G401.6 (cell line): ENCODE measurements at regions not wholly inside any gene's neighbourhood (a gene's known extent, or its start where the extent isn't known, plus 50 kb on each side); places are given as distances from the start of the nearest gene placed in this dataset.

Source experiments
- FAIRE-seq: peaks from 2 replicates; lab custom pipeline; 2012; peaks lifted over from hg19 to GRCh38; lab: Jason Lieb, UNC

DNA sequence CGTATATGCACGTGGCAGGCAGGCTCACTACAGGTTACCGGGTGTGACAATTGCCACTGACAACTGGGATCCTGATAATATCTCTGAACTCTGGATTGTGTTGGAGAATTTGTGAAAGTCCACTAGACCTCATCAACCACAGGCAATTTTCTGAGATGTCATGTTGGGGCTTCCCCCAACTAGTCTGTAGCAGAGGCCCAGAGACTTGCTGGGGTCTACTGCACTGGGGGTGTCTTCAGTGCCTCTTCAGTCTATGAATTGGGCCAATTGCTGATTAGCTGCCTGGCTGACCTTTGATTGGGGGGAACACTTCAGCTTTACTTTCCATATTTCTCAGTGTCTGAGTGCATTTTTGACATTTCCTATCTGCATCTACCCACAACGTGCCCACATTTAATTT is 201.5 kb downstream of the MTX2 start:
- FAIRE-seq: no peak

DNA sequence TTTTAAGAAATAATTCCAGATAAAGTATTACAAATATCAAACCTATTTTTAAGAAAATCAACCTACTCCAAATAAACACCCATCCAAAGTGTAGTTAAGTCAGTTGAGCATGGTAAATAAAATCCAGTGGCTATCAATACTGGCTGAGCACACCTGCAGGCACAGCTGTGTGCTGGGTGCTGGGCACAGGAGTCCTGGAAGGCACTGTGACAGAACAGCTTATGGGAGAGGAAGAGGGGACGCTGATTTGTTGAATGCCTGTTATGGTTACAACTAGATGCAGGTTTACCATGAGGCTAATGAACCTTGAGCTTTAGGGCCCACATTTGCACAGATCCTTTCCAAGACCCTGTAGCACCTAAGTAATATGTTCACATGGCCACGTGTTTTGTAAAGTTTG is 202.7 kb downstream of the MTX2 start:
- FAIRE-seq: no peak

DNA sequence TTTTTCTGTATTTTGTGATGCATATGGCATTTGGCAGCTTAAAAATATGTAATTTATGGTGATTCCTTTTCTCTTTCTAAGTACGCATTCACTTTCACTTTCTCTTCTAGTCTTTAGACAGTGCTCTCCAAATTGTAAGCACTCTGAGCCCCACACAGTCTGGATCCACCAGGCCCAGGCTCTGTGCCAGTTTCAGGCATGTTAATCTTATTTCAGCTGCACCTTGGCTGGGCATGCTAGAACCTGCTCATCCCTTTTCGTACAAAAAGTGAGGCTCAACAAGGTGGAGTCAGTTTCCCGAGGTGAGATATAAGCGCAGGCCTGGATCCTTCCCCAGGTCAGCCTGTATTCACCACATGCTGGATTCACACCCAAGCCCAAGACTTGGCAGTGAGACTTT is 203.9 kb downstream of the MTX2 start:
- no peak for FAIRE-seq

GRCh38 chr2:176473851-176474250 is 204.6 kb downstream of the MTX2 start:
- no peak for FAIRE-seq

- FAIRE-seq: no peak
These were observed 208.1 kb downstream of the MTX2 start for GRCh38 chr2:176477336-176477735.

GRCh38 chr2:176479961-176480360 is 210.7 kb downstream of the MTX2 start:
- no peak for FAIRE-seq

- no peak for FAIRE-seq
These were observed 212.9 kb downstream of the MTX2 start for GRCh38 chr2:176482107-176482506.

DNA sequence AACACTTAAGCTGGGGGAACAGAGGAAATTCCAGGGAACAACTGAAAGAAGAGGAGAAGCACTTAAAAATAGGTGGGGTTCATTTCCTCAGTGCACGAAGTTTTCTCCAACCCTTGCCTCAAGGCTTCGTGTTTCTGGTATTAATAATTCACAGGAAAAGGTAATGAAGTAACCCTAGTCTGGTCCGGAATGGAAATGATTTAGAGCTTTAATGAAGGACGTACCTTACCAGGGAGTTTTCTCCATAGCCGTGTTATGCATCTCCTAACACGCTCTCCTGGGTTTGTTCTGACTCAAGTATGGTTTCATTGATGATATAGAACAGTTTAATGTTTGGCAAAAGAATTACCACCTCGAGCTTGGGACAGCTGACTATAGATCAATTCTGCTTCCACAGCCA is 214.2 kb downstream of the MTX2 start:
- FAIRE-seq: no peak

DNA sequence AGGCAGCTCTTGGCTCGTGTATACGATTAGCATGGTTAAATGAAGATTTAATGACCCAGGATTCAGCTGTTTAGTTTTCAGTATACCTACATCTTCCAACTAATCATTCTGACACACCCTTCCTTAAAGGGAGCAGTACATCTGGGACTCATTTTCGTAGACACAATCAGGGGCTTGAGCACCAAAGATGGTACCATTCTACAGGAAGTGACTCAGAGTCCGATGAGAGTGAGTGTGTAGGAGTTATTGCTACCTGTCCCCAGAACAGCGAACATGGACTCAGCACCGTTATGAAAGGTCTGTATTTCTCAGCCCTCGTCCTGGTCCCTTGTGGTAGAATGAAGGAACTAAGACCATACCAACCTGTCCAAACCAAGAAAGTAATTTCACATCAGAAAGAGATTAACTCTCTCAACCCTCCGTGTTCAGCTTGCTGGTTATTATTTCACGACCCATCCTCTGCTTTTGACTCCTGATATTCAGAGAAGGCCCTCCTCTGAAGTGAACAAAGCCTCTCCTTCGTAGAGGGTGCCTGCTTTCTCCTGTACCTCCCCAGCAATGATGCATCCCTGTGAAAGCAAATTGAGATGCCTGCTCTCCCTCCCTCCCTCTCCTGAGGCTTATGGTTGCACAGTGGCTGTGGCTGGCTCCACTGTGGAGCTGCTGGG is 214.8 kb downstream of the MTX2 start:
- no peak for FAIRE-seq

- FAIRE-seq: no peak
These were observed 215.6 kb downstream of the MTX2 start for GRCh38 chr2:176484838-176485237.

DNA sequence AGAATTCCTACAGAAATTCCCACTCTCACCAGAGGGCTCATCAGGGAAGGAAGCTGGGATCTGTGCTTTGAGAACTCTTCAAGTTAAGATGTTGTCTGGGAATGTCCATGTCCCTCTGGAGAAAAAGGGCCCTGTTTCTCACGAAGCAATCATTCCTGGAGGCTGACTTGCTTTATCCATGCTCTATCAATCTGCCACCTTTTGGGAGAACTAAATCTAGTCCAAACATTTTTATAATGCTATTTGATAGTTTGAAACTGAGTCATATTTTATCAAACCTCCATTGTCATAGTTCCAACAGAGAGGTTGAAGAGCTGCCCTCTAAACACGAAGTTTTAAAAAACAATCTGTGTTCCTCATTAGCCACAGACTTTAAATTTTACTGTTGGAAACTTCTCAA is 219.2 kb downstream of the MTX2 start:
- no peak for FAIRE-seq

GRCh38 chr2:176490061-176490861 is 221.0 kb downstream of the MTX2 start:
- no peak for FAIRE-seq

- FAIRE-seq: no peak
These were observed 222.1 kb downstream of the MTX2 start for GRCh38 chr2:176491172-176491904.

DNA sequence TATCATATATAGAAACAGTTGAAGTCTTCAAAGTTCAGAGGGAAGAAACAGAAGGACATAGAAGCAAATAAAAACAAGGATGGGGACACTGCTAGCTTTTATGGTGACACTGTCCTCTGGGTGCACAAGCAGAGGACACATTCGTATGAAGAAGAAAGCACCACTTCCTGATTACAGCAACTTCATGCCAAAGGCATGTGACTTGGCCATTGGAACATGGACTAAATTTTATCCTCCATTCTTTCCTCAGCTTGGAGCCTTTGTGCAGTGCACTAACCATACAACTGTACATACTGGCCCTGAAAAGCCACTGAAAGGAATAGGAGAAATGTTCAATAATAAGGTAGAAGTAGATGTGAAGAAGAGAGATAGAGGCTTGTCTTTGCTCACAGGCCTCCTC is 223.3 kb downstream of the MTX2 start:
- no peak for FAIRE-seq

GRCh38 chr2:176493226-176493825 is 224.1 kb downstream of the MTX2 start:
- FAIRE-seq: no peak

- FAIRE-seq: no peak
These were observed 224.7 kb downstream of the MTX2 start for GRCh38 chr2:176493909-176494308.

GRCh38 chr2:176494949-176495353 is 225.7 kb downstream of the MTX2 start:
- FAIRE-seq: no peak

DNA sequence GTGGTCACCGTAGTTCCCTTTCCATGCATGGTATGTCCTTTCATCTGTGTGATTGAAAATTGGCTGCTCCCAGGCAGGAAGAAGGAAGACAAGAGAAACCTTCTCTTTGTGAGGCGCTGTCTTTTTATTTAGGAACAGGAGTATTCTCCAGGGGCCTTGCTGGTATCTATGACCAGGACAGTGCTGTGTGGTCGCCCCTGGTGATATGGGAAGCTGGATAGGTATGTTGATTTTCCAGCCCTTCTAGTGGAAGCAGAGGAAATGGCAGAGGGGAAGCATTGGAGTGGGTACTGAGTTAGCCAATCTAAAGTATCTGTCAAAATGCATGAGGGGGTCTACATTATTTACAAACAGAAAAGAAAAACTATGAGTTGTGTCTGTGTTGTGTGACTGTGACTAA is 226.6 kb downstream of the MTX2 start:
- no peak for FAIRE-seq

- no peak for FAIRE-seq
These were observed 227.5 kb downstream of the MTX2 start for GRCh38 chr2:176496761-176497160.

DNA sequence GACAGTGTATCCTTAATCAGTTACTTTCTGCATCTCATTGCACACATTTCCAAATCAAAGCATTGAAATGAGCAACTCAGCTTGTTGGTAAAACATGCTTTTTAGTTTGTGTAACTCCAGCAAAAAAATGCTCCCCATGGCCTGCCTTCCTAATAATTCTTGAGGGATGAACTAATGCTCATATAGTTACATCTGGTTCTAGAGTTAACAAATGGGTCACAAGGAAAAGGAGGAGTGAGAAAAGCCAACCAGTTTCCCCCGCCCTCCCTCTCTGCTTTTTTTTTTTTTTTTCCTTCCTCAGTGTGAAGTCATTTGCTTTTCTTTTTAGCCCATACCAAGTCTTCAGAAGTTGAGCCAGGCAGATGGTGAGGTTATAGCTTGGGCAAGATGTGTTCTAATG is 231.7 kb downstream of the MTX2 start:
- FAIRE-seq: no peak

DNA sequence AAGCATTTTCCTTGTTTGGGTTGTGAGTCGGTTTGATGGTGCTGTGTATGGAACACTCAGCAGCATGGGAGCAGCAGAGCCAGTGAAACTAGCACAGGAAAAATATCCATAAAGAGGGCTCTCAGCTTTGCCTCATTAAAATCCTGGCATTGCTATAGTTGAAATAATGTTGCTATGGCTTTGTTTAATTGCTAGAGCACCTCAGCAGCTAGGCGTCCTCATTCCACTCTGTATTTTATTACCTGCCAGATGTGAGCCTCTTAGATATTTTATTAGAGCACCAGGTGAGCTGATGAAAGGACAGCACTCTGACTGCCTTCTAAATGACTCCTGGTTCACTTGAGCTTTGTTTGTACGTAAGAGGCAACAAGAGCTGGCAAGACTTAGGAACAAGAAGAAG is 232.4 kb downstream of the MTX2 start:
- FAIRE-seq: no peak

DNA sequence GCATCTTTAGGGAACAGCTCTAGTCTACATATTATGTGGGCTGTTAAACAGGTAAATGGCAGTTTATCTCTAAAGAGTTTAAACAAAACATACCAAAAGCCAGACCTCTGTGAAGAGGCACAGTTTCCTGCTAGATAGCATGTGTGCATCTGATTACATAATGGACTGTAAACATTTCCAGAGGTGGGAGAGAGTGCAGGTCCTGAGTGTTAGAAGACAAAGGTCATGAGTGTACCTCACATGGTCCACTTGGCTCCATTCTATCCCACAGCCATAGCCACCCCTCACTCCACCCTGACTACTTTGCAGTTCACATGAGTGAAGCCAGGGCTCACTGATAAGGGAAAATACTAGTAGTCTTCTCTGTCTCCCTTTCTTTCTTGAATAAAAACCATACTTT is 233.4 kb downstream of the MTX2 start:
- FAIRE-seq: no peak

GRCh38 chr2:176503776-176504175 is 234.5 kb downstream of the MTX2 start:
- no peak for FAIRE-seq
